GM12878 (cell line): ENCODE measurements at regions not wholly inside any gene's neighbourhood (a gene's known extent, or its start where the extent isn't known, plus 50 kb on each side); places are given as distances from the start of the nearest gene placed in this dataset.

Experiments used
- ATAC-seq: fragments of 200-7000 bp; cut with Tn5 transposase; 3 replicates; pipeline ENCODE4 v1.9.1; 2020; ENCODE audit warnings: mild to moderate bottlenecking, moderate library complexity
- BruUV-seq: library from RNA; stranded (reverse); fragments of 400-500 nt; replicated peaks from 2 replicates; lab custom pipeline; 2021; lab: Mats Ljungman, UMichigan
- CTCF ChIA-PET: fragments of 300-600 bp; sonication (Branson Sonifier 250); formaldehyde crosslinking; extraction: SDS; loops from one replicate; lab custom pipeline; 2021; ENCODE audit warnings: inconsistent platforms; lab: Yijun Ruan, JAX
- POLR2A ChIA-PET: fragments of 350-600 bp; formaldehyde crosslinking; extraction: SDS; loops from one replicate; lab custom pipeline; 2021; ENCODE audit warnings: inconsistent platforms; lab: Charles Lee
- RAD21 ChIA-PET: fragments of 300-600 bp; sonication (Branson Sonifier 250); formaldehyde crosslinking; loops from one replicate; lab custom pipeline; 2023; ENCODE audit warnings: antibody characterized with exemption; ENCODE audit not compliant: unreplicated experiment; lab: Charles Lee
- SMC1A ChIA-PET: fragments of 300-600 bp; sonication (Branson Sonifier 250); formaldehyde crosslinking; loops from one replicate; lab custom pipeline; 2023; ENCODE audit not compliant: unreplicated experiment, uncharacterized antibody; lab: Charles Lee
- DNase-seq: peaks from one replicate; pipeline ENCODE4 v3.0.0-alpha.2; 2011; ENCODE audit warnings: low read depth, low spot score
- FAIRE-seq: peaks from 3 replicates; lab custom pipeline; 2011; peaks lifted over from hg19 to GRCh38; lab: Jason Lieb, UNC
- H2AFZ ChIP-seq: 2 replicates; pipeline ENCODE4 v1.6.0; 2011; ENCODE audit warnings: low read depth, low read length, control low read depth; ENCODE audit not compliant: control insufficient read depth
- H3K27ac ChIP-seq: 2 replicates; pipeline ENCODE4 v1.5.1; 2011; ENCODE audit warnings: control low read depth; ENCODE audit not compliant: control insufficient read depth, insufficient read depth
- H3K27me3 ChIP-seq, 2 experiments: replicated peaks in 1 of 2; 2 replicates each; pipeline versions ENCODE4 v1.6.0 to v1.6.1; 2011; ENCODE audit warnings: low read length in 1 of 2; ENCODE audit not compliant: control insufficient read depth in 2 of 2, insufficient read depth in 2 of 2
- H3K36me3 ChIP-seq, 2 experiments: 2 replicates each; pipeline ENCODE4 v1.5.1; 2011; ENCODE audit warnings: low read length in 1 of 2; ENCODE audit not compliant: control insufficient read depth in 2 of 2, insufficient read depth in 2 of 2
- H3K4me1 ChIP-seq: 2 replicates; pipeline ENCODE4 v1.6.1; 2011; ENCODE audit warnings: mild to moderate bottlenecking, low read length, moderate library complexity, mixed read lengths; ENCODE audit not compliant: control insufficient read depth, insufficient read depth
- H3K4me2 ChIP-seq: 2 replicates; pipeline ENCODE4 v1.6.0; 2011; ENCODE audit warnings: control low read depth; ENCODE audit not compliant: control insufficient read depth, insufficient read depth
- H3K4me3 ChIP-seq: fragments of 200-600 bp; sonication (generic); 2 replicates; pipeline ENCODE4 v1.5.1; 2016
- H3K79me2 ChIP-seq: 2 replicates; pipeline ENCODE4 v1.6.0; 2011; ENCODE audit warnings: low read length; ENCODE audit not compliant: control insufficient read depth, insufficient read depth
- H3K9ac ChIP-seq: 2 replicates; pipeline ENCODE4 v1.8.0; 2011; ENCODE audit warnings: low read length, control low read depth, mixed read lengths; ENCODE audit not compliant: control insufficient read depth, insufficient read depth
- H3K9me3 ChIP-seq: replicated peaks from 3 replicates; pipeline ENCODE4 v1.5.1; 2011; ENCODE audit warnings: mild to moderate bottlenecking, low read length; ENCODE audit not compliant: control insufficient read depth, insufficient read depth
- H4K20me1 ChIP-seq: 2 replicates; pipeline ENCODE4 v1.6.0; 2011; ENCODE audit not compliant: control insufficient read depth, insufficient read depth
- BCL11A ChIP-seq: IDR thresholded peaks from 2 replicates; pipeline ENCODE4 v1.6.1; 2011; ENCODE audit warnings: low read depth, low read length
- CBFB ChIP-seq: IDR thresholded peaks from 2 replicates; pipeline ENCODE4 v1.6.1; 2016; ENCODE audit warnings: antibody characterized with exemption, low read depth
- EGR1 ChIP-seq, 2 experiments: IDR thresholded peaks; 1 replicate in 1 of 2; 2 replicates in 1 of 2; pipeline ENCODE4 v1.6.1; 2011 to 2012; ENCODE audit warnings: low read depth in 2 of 2, low read length in 2 of 2, borderline replicate concordance in 1 of 2, mild to moderate bottlenecking in 1 of 2, moderate library complexity in 1 of 2
- HDAC6 ChIP-seq: fragments of 200-600 bp; sonication (generic); IDR thresholded peaks from one replicate; pipeline ENCODE4 v1.8.0; 2017; ENCODE audit warnings: antibody characterized with exemption; ENCODE audit not compliant: unreplicated experiment
- MXI1 ChIP-seq: fragments of 150-350 bp; IDR thresholded peaks from 2 replicates; pipeline ENCODE4 v1.6.1; 2011; ENCODE audit warnings: low read depth, mild to moderate bottlenecking, inconsistent platforms, low read length, improper control_type of control experiment
- NRF1 ChIP-seq: conservative IDR thresholded peaks from 2 replicates; pipeline ENCODE4 v1.6.1; 2011; ENCODE audit warnings: mild to moderate bottlenecking, low read depth, low read length, improper control_type of control experiment
- PAX5 ChIP-seq: IDR thresholded peaks from 2 replicates; pipeline ENCODE4 v1.6.1; 2011; ENCODE audit warnings: low read depth, low read length, borderline replicate concordance
- RBBP5 ChIP-seq: fragments of 200-600 bp; sonication (generic); conservative IDR thresholded peaks from 2 replicates; pipeline ENCODE4 v1.6.1; 2016
- YBX1 ChIP-seq: fragments of 450-650 bp; IDR thresholded peaks from 2 replicates; pipeline ENCODE4 v1.6.1; 2016; ENCODE audit warnings: antibody characterized with exemption
- ZBTB11 ChIP-seq: fragments of 450-650 bp; formaldehyde crosslinking; IDR thresholded peaks from 2 replicates; pipeline ENCODE4 v1.5.0; 2022; ENCODE audit warnings: mild to moderate bottlenecking, missing genetic modification characterization
- WGBS: methylation state at CpG from one replicate; pipeline ENCODE4 v1.1.6; 2016; ENCODE audit warnings: low lambda C conversion rate; ENCODE audit not compliant: insufficient replicate concordance, insufficient coverage; ENCODE audit errors: missing lambda C conversion rate; 5-methylcytosine and 5-hydroxymethylcytosine counted together
- in situ Hi-C: fragments of 300-500 bp; cut with MboI; formaldehyde crosslinking; loops from 9 replicates; pipeline ENCODE4 v1.14.3; 2018; ENCODE audit warnings: mixed read lengths
- intact Hi-C: fragments of 100-400 bp; cut with micrococcal nuclease; formaldehyde crosslinking; loops from one replicate; pipeline ENCODE4 v1.14.2; 2022; ENCODE audit not compliant: unreplicated experiment
- TF ChIP-seq, protein P1 (sequence below): fragments of 450-650 bp; IDR thresholded peaks from 2 replicates; pipeline ENCODE4 v1.6.1; 2017; ENCODE audit warnings: borderline replicate concordance
- TF ChIP-seq, protein P2 (sequence below): IDR thresholded peaks from 2 replicates; pipeline ENCODE4 v1.6.1; 2011; ENCODE audit warnings: low read depth, low read length, improper control_type of control experiment, borderline replicate concordance

DNA sequence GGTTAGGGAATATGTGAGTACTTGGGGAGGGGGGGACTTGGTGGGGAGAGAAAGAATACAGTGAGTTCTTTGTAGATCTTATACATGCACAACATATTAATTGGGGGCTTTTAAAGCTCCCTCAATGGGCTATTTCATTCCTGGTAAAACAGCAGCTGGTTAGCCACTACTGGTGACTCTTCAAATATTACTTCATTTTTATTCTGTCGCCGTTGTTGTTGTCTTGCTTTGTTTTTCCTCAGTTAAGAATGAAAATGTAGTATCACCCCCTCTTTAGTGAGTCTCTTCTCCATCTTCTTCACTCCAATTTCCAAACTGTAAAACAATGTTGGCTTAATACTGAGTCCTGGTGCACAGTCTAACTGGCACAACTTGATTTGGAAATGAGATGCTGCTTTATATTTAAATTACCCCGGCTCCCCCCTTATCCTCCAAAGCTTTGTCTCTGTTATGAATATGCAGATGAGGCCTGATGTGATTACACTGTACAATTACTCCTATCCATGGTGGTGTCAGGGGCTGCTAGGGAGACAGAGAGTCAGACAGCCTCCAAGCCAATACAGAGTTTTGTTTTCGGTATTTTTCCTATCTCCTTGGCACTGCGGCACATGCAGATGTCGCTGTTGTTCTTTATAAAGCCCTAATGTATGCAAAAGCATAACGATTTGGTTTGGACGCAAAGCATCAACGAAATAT, 256.9 kb upstream of the PMFBP1 start:
- no peaks in the 10 kb centered on the region for H3K79me2 ChIP-seq
- ChIA-PET CTCF (no interaction called here), POLR2A (interaction anchor here (0.6 kb wide), 1 partner anchor 133 kb away, joined by 7 read pairs; no protein-coding TSS in a partner anchor), RAD21 (no interaction called here), SMC1A (no interaction called here)
- peaks cover under 1% of the 10 kb centered on the region; the same call in 2 of the 3 replicates for H3K9me3 ChIP-seq
- 87% methylated on average over 9 of the region's 9 CpGs for WGBS
- in situ Hi-C loops: no loop called here
- BruUV-seq: no TSS peak
- no peak for ATAC-seq
- no peaks in the 10 kb centered on the region for H3K36me3 ChIP-seq
- no peaks in the 10 kb centered on the region for H4K20me1 ChIP-seq
- no peak overlapping the region for H3K27ac ChIP-seq
- DNase-seq: no peak
- H3K4me1 ChIP-seq: no peaks in the 10 kb centered on the region
- H3K4me3 ChIP-seq: no peak overlapping the region
- FAIRE-seq: no peak
- intact Hi-C loops: no loop called here
- H3K9ac ChIP-seq: no peak overlapping the region
- H3K27me3 ChIP-seq: no peaks in the 10 kb centered on the region
- no peak overlapping the region for H2AFZ ChIP-seq
- TF ChIP-seq HDAC6 (no peak), BCL11A (no peak), NRF1 (no peak), CBFB (no peak), PAX5 (no peak), ZBTB11 (CRISPR knock-in tag) (no peak), EGR1 (IDR thresholded peaks at IDR 0.05; ENCODE audit: borderline replicate concordance in 1 of 2, low read depth in 2 of 2, low read length in 2 of 2) (no peak), YBX1 (no peak), RBBP5 (no peak), MXI1 (no peak)
- TF ChIP-seq, protein P1, sequence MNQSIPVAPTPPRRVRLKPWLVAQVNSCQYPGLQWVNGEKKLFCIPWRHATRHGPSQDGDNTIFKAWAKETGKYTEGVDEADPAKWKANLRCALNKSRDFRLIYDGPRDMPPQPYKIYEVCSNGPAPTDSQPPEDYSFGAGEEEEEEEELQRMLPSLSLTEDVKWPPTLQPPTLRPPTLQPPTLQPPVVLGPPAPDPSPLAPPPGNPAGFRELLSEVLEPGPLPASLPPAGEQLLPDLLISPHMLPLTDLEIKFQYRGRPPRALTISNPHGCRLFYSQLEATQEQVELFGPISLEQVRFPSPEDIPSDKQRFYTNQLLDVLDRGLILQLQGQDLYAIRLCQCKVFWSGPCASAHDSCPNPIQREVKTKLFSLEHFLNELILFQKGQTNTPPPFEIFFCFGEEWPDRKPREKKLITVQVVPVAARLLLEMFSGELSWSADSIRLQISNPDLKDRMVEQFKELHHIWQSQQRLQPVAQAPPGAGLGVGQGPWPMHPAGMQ: no peak
- TF ChIP-seq, protein P2, sequence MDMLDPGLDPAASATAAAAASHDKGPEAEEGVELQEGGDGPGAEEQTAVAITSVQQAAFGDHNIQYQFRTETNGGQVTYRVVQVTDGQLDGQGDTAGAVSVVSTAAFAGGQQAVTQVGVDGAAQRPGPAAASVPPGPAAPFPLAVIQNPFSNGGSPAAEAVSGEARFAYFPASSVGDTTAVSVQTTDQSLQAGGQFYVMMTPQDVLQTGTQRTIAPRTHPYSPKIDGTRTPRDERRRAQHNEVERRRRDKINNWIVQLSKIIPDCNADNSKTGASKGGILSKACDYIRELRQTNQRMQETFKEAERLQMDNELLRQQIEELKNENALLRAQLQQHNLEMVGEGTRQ: no peak
- H3K4me2 ChIP-seq: no peak overlapping the region
